WTC11 (cell line): ENCODE measurements at regions not wholly inside any gene's neighbourhood (a gene's known extent, or its start where the extent isn't known, plus 50 kb on each side); places are given as distances from the start of the nearest gene placed in this dataset.

Source experiments
- ATAC-seq: fragments of 200-7000 bp; cut with Tn5 transposase; 2 replicates; pipeline ENCODE4 v1.10.0; 2021; ENCODE audit warnings: mild to moderate bottlenecking, moderate library complexity
- CTCF ChIA-PET: fragments of 300-600 bp; sonication (Branson Sonifier 250); formaldehyde crosslinking; loops from one replicate; lab custom pipeline; 2021; ENCODE audit warnings: antibody characterized with exemption; lab: Charles Lee
- POLR2A ChIA-PET: fragments of 350-600 bp; sonication (Branson Sonifier 250); formaldehyde crosslinking; loops from one replicate; lab custom pipeline; 2021; ENCODE audit warnings: antibody characterized with exemption; lab: Charles Lee
- DNase-seq: peaks from one replicate; pipeline ENCODE4 v3.0.0; 2021; ENCODE audit warnings: low spot score
- H3K27ac Mint-ChIP-seq: 2 replicates; pipeline ENCODE4 v1.8.0; 2021; ENCODE audit warnings: mixed read lengths
- H3K27me3 Mint-ChIP-seq: 2 replicates; pipeline ENCODE4 v1.8.0; 2021; ENCODE audit warnings: low read depth, mild to moderate bottlenecking, moderate library complexity, mixed read lengths
- H3K36me3 Mint-ChIP-seq: 2 replicates; pipeline ENCODE4 v1.8.0; 2021; ENCODE audit warnings: mixed read lengths
- H3K4me1 Mint-ChIP-seq: 2 replicates; pipeline ENCODE4 v1.8.0; 2022; ENCODE audit warnings: mixed read lengths
- H3K4me3 Mint-ChIP-seq: 2 replicates; pipeline ENCODE4 v1.8.0; 2021; ENCODE audit warnings: mild to moderate bottlenecking, moderate library complexity, mixed read lengths
- H3K9me3 Mint-ChIP-seq: 2 replicates; pipeline ENCODE4 v1.8.0; 2021; ENCODE audit warnings: mixed read lengths
- ATF2 ChIP-seq: sonication (generic); formaldehyde crosslinking; IDR thresholded peaks from 2 replicates; pipeline ENCODE4 v1.8.1; 2022; ENCODE audit warnings: low read depth, missing genetic modification reagents, borderline replicate concordance
- FOXJ3 ChIP-seq: sonication (generic); formaldehyde crosslinking; IDR thresholded peaks from 2 replicates; pipeline ENCODE4 v1.9.0; 2021; ENCODE audit warnings: missing genetic modification reagents, mild to moderate bottlenecking, borderline replicate concordance
- GRHL2 ChIP-seq: fragments of 250-450 bp; sonication (Bioruptor Pico); IDR thresholded peaks from 2 replicates; pipeline ENCODE4 v1.8.0; 2022; ENCODE audit warnings: mild to moderate bottlenecking, moderate library complexity; ENCODE audit not compliant: insufficient replicate concordance, severe bottlenecking
- GTF2I ChIP-seq: fragments of 250-450 bp; sonication (Bioruptor Pico); conservative IDR thresholded peaks from 2 replicates; pipeline ENCODE4 v1.4.0; 2021; ENCODE audit warnings: mild to moderate bottlenecking
- IRF2 ChIP-seq: sonication (generic); formaldehyde crosslinking; IDR thresholded peaks from 2 replicates; pipeline ENCODE4 v1.8.0; 2022; ENCODE audit warnings: low read depth, missing genetic modification reagents, borderline replicate concordance
- JUN ChIP-seq: sonication (generic); formaldehyde crosslinking; IDR thresholded peaks from 2 replicates; pipeline ENCODE4 v1.8.0; 2023; ENCODE audit warnings: mild to moderate bottlenecking, missing genetic modification reagents
- MXD4 ChIP-seq: fragments of 250-450 bp; sonication (Bioruptor Pico); IDR thresholded peaks from 2 replicates; pipeline ENCODE4 v1.8.0; 2021; ENCODE audit warnings: mild to moderate bottlenecking, moderate library complexity, borderline replicate concordance
- NFATC4 ChIP-seq: fragments of 250-450 bp; sonication (Bioruptor Pico); IDR thresholded peaks from 2 replicates; pipeline ENCODE4 v1.9.0; 2021; ENCODE audit warnings: mild to moderate bottlenecking
- NR2C2 ChIP-seq: sonication (generic); formaldehyde crosslinking; IDR thresholded peaks from 2 replicates; pipeline ENCODE4 v1.8.0; 2022; ENCODE audit warnings: mild to moderate bottlenecking, missing genetic modification reagents
- OVOL2 ChIP-seq: fragments of 250-450 bp; sonication (Bioruptor Pico); IDR thresholded peaks from 2 replicates; pipeline ENCODE4 v1.9.0; 2021; ENCODE audit warnings: mild to moderate bottlenecking, borderline replicate concordance
- PRDM15 ChIP-seq: sonication (generic); formaldehyde crosslinking; IDR thresholded peaks from 2 replicates; pipeline ENCODE4 v1.8.0; 2022; ENCODE audit warnings: missing genetic modification reagents
- SP1 ChIP-seq: sonication (generic); formaldehyde crosslinking; conservative IDR thresholded peaks from 2 replicates; pipeline ENCODE4 v1.8.1; 2022; ENCODE audit warnings: missing genetic modification reagents
- TEAD4 ChIP-seq: sonication (generic); formaldehyde crosslinking; IDR thresholded peaks from 2 replicates; pipeline ENCODE4 v1.8.0; 2022; ENCODE audit warnings: mild to moderate bottlenecking, missing genetic modification reagents
- TP53 ChIP-seq: sonication (generic); formaldehyde crosslinking; IDR thresholded peaks from 2 replicates; pipeline ENCODE4 v1.8.1; 2023; ENCODE audit warnings: mild to moderate bottlenecking, missing genetic modification reagents
- ZBTB21 ChIP-seq: sonication (generic); formaldehyde crosslinking; IDR thresholded peaks from 2 replicates; pipeline ENCODE4 v1.8.1; 2023; ENCODE audit warnings: mild to moderate bottlenecking, missing genetic modification reagents, borderline replicate concordance
- ZBTB43 ChIP-seq: sonication (generic); formaldehyde crosslinking; IDR thresholded peaks from 2 replicates; pipeline ENCODE4 v1.8.1; 2023; ENCODE audit warnings: mild to moderate bottlenecking, missing genetic modification reagents
- ZNF121 ChIP-seq: sonication (generic); formaldehyde crosslinking; IDR thresholded peaks from 2 replicates; pipeline ENCODE4 v1.8.0; 2023; ENCODE audit warnings: missing genetic modification reagents
- ZNF232 ChIP-seq: sonication (generic); formaldehyde crosslinking; IDR thresholded peaks from 2 replicates; pipeline ENCODE4 v1.8.0; 2022; ENCODE audit warnings: mild to moderate bottlenecking, missing genetic modification reagents
- ZNF512 ChIP-seq: sonication (generic); formaldehyde crosslinking; IDR thresholded peaks from 2 replicates; pipeline ENCODE4 v1.8.1; 2022; ENCODE audit warnings: missing genetic modification reagents, borderline replicate concordance
- TF ChIP-seq, protein P1 (sequence below): fragments of 250-450 bp; sonication (Bioruptor Pico); IDR thresholded peaks from 2 replicates; pipeline ENCODE4 v1.8.0; 2021; ENCODE audit warnings: mild to moderate bottlenecking

GRCh38 chr7:136528329-136528728, 340.1 kb upstream of the CHRM2 start:
- DNase-seq = no peak
- no peak overlapping the region for H3K27ac Mint-ChIP-seq
- POLR2A ChIA-PET = no interaction called here
- H3K9me3 Mint-ChIP-seq = no peaks in the 10 kb centered on the region
- H3K27me3 Mint-ChIP-seq = no peaks in the 10 kb centered on the region
- TF ChIP-seq ZNF232 (CRISPR knock-in tag) (no peak), ZNF121 (no peak), PRDM15 (no peak), TEAD4 (no peak), GRHL2 (CRISPR knock-in tag) (no peak), ATF2 (CRISPR knock-in tag) (no peak), NR2C2 (CRISPR knock-in tag) (no peak), ZBTB43 (no peak), ZBTB21 (CRISPR knock-in tag) (no peak)
- ATAC-seq = no peak
- CTCF ChIA-PET = no interaction called here
- no peaks in the 10 kb centered on the region for H3K36me3 Mint-ChIP-seq
- no peak overlapping the region for H3K4me3 Mint-ChIP-seq
- no peaks in the 10 kb centered on the region for H3K4me1 Mint-ChIP-seq

DNA sequence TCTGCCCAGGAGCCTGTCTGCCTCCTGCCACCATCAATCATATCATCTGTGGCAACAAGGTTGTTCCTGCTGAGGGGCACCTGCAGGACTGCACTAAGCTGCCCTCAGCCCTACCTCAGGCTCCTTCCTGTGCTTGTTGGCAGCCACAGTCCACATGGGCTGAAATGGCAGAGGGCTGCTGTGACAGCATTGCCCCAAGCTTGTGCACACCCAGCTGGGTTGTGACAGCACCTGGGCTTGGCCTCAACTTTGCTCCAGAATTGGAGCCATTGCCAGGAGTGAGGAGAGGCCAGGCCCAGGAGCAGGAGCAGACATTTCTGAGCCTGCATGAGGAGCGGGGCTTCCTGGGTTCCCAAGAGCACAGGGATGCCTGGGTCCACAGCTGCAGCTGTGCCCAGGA, 340.9 kb upstream of the CHRM2 start:
- Mint-ChIP-seq H3K4me1 (no peaks in the 10 kb centered on the region), H3K4me3 (no peak overlapping the region), H3K27ac (no peak overlapping the region), H3K27me3 (no peaks in the 10 kb centered on the region), H3K9me3 (no peaks in the 10 kb centered on the region), H3K36me3 (no peaks in the 10 kb centered on the region)
- CTCF ChIA-PET = no interaction called here
- TF ChIP-seq FOXJ3 (CRISPR knock-in tag) (no peak), ZNF512 (no peak), IRF2 (CRISPR knock-in tag) (no peak), MXD4 (CRISPR knock-in tag) (no peak), OVOL2 (CRISPR knock-in tag) (no peak)
- POLR2A ChIA-PET = no interaction called here
- ATAC-seq (no peak), DNase-seq (no peak)

GRCh38 chr7:136526408-136527105, 341.9 kb upstream of the CHRM2 start:
- Mint-ChIP-seq H3K9me3 (no peaks in the 10 kb centered on the region), H3K4me1 (no peaks in the 10 kb centered on the region), H3K36me3 (no peaks in the 10 kb centered on the region), H3K27ac (no peak overlapping the region), H3K27me3 (no peaks in the 10 kb centered on the region), H3K4me3 (no peak overlapping the region)
- no peak for ATAC-seq
- POLR2A ChIA-PET = no interaction called here
- DNase-seq = no peak
- CTCF ChIA-PET = interaction anchor here (0.6 kb wide), 1 partner anchor 9 kb away, joined by 3 read pairs; no protein-coding TSS in a partner anchor
- TF ChIP-seq JUN (CRISPR knock-in tag) = no peak
- TF ChIP-seq SP1 = no peak
- no peak for TF ChIP-seq GTF2I
- TF ChIP-seq TP53 = no peak
- TF ChIP-seq NFATC4 (CRISPR knock-in tag) = no peak
- TF ChIP-seq ZBTB21 (CRISPR knock-in tag) = no peak
- TF ChIP-seq ZNF512 = no peak
- TF ChIP-seq, protein P1, sequence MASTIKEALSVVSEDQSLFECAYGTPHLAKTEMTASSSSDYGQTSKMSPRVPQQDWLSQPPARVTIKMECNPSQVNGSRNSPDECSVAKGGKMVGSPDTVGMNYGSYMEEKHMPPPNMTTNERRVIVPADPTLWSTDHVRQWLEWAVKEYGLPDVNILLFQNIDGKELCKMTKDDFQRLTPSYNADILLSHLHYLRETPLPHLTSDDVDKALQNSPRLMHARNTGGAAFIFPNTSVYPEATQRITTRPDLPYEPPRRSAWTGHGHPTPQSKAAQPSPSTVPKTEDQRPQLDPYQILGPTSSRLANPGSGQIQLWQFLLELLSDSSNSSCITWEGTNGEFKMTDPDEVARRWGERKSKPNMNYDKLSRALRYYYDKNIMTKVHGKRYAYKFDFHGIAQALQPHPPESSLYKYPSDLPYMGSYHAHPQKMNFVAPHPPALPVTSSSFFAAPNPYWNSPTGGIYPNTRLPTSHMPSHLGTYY = no peak
